ENCODE measurements at regions not wholly inside any gene's neighbourhood (a gene's known extent, or its start where the extent isn't known, plus 50 kb on each side); places are given as distances from the start of the nearest gene placed in this dataset.
"Not testable (repeated sequence)": the region's sequence is repeated elsewhere in the genome, so short reads cannot be mapped to it uniquely, and the experiment has no call there.

DNA sequence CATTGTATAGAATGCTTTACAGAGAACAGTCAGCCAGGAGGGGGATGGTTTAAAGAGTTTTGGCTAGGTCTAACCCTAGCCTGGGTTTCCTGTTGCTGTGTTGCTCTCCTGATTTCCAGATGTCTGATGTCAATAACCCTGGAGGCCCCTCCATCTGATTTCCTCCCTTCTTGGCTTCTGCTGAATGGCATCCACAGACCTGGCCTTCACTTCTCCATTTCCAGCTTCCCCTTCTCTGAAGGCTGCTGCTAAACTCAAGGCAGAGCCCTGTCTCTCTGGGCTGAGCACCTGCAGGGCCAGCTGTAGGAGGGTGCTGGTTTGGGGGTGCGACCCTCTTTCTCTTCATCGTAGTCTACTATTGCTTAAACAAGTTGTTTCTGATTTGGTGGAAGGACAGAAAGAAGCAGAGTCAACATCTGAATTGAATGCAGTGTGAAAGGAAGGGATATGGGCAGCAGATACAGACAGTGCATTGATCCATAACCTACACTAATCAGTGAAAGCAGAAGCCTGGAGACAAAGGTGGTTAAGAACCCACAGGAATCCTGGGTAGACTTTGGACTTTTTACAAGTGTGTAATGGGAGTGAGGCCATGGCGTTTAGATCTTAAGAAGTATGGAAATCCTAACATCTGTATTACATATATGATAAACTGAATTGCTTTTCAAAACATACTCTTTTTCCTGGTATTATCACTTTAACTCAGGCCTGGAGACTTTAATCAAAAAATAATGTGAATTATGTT lies 153.6 kb downstream of the HRH4 start:
- Histone ChIP-seq H3K27me3 (no peaks in the 10 kb centered on the region), H3K4me3 (no peak overlapping the region), H3K4me1 (no peaks in the 10 kb centered on the region), H3K36me3 (no peaks in the 10 kb centered on the region), H3K27ac (no peak overlapping the region), H3K9me3 (no peaks in the 10 kb centered on the region)
- TF ChIP-seq POLR2A (IDR thresholded peaks at IDR 0.05) = no peak
- TF ChIP-seq, protein P1, sequence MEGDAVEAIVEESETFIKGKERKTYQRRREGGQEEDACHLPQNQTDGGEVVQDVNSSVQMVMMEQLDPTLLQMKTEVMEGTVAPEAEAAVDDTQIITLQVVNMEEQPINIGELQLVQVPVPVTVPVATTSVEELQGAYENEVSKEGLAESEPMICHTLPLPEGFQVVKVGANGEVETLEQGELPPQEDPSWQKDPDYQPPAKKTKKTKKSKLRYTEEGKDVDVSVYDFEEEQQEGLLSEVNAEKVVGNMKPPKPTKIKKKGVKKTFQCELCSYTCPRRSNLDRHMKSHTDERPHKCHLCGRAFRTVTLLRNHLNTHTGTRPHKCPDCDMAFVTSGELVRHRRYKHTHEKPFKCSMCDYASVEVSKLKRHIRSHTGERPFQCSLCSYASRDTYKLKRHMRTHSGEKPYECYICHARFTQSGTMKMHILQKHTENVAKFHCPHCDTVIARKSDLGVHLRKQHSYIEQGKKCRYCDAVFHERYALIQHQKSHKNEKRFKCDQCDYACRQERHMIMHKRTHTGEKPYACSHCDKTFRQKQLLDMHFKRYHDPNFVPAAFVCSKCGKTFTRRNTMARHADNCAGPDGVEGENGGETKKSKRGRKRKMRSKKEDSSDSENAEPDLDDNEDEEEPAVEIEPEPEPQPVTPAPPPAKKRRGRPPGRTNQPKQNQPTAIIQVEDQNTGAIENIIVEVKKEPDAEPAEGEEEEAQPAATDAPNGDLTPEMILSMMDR (IDR thresholded peaks at IDR 0.05) = no peak
- DNase-seq = no peak
- intact Hi-C loops (cut with DNase I; ENCODE audit: low total_unique reads) = no loop called here

DNA sequence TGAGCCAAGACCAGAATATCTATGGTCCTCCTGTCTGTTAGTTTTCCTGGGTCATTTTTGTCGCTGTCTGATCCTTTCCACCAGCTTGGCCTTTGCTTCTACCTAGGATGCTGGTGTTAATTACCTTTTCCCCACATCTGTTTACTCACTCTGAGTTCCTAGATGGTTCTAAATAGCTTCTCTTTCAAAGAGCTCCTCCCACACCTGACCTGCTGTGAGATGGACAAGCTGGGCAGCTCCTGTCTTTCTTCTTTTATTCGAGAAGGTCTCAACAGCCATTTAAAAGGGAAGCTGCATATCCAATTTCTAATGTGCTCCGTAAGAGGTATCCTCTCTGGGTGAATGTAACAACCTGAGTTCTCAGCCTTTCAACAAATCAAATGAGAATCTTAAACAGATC lies 156.2 kb downstream of the HRH4 start:
- Histone ChIP-seq H3K36me3 (no peaks in the 10 kb centered on the region), H3K4me3 (no peak overlapping the region), H3K9me3 (no peaks in the 10 kb centered on the region), H3K4me1 (no peaks in the 10 kb centered on the region), H3K27ac (no peak overlapping the region), H3K27me3 (no peaks in the 10 kb centered on the region)
- TF ChIP-seq, protein P1 (IDR thresholded peaks at IDR 0.05) = no peak
- no peak for TF ChIP-seq POLR2A (IDR thresholded peaks at IDR 0.05)
- intact Hi-C loops (cut with DNase I; ENCODE audit: low total_unique reads) = no loop called here
- no peak for DNase-seq

DNA sequence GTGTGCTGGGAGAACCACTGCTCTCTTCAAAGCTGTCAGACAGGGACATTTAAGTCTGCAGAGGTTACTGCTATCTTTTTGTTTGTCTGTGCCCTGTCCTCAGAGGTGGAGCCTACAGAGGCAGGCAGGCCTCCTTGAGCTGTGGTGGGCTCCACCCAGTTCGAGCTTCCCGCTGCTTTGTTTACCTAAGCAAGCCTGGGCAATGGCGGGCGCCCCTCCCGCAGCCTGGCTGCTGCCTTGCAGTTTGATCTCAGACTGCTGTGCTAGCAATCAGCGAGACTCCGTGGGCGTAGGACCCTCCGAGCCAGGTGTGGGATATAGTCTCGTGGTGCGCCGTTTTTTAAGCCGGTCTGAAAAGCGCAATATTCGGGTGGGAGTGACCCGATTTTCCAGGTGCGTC lies 164.0 kb downstream of the HRH4 start:
- H3K27ac ChIP-seq; H3K9me3 ChIP-seq; H3K4me3 ChIP-seq; H3K27me3 ChIP-seq; DNase-seq; H3K4me1 ChIP-seq; H3K36me3 ChIP-seq; intact Hi-C loops (cut with DNase I; ENCODE audit: low total_unique reads): not testable (repeated sequence)

DNA sequence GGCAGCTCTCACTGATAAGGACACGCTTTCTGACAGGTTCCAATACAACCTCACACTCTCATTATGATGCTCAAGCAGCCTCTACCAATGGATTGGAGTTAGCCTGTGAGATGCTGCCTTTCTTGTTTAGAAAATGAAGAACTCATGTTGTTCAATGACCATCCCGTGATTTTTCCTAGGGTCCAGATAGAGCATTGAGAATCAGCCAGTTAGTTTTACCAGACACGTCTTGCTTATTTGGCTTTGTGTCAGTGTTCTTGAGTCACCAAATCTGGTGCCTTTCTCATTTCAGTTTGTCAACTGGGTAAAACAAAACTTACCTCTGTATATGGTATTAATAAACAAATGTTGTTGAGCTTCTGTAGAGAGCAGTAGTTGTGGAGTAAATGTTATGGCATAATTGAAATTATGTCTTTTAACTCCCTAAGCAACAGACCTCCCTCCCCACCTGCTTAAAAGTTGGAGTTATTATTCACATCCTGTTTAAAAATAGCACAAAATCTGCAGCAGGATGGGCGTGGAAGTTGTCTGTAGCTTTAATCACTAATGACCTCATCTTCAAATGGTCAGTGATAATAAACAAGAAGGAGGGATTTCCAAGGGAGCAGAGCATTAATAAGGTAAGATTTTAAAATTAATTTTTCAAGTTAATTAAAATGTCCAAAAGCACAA lies 167.3 kb downstream of the HRH4 start:
- H3K4me1 ChIP-seq = no peaks in the 10 kb centered on the region
- no peaks in the 10 kb centered on the region for H3K9me3 ChIP-seq
- H3K4me3 ChIP-seq = no peak overlapping the region
- no peaks in the 10 kb centered on the region for H3K36me3 ChIP-seq
- no peaks in the 10 kb centered on the region for H3K27me3 ChIP-seq
- TF ChIP-seq, protein P1 (IDR thresholded peaks at IDR 0.05) = no peak
- TF ChIP-seq POLR2A (IDR thresholded peaks at IDR 0.05) = no peak
- no peak overlapping the region for H3K27ac ChIP-seq
- DNase-seq = no peak
- intact Hi-C loops (cut with DNase I; ENCODE audit: low total_unique reads) = no loop called here

DNA sequence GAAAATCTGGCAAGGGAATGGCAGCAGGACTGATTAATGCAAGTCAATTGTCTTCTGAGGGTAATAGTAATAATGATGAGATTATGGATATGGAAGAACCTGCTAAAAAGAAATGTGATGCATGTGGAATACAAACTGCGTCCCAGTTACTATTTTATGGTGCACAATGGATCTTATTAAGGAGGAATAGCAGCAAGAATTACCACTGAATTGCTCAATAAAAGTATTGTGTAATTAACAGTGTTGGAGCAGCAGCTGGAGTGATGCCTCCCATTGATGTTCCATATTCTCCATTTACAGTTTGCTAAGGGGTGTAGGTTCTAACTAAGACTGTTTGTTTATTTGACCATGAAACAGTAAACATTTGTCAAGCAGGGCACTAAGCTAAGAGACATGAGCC lies 167.9 kb downstream of the HRH4 start:
- H3K4me3 ChIP-seq = no peak overlapping the region
- DNase-seq = no peak
- intact Hi-C loops (cut with DNase I; ENCODE audit: low total_unique reads) = no loop called here
- no peak for TF ChIP-seq POLR2A (IDR thresholded peaks at IDR 0.05)
- TF ChIP-seq, protein P1 (IDR thresholded peaks at IDR 0.05) = no peak
- no peaks in the 10 kb centered on the region for H3K9me3 ChIP-seq
- H3K27ac ChIP-seq = no peak overlapping the region
- no peaks in the 10 kb centered on the region for H3K4me1 ChIP-seq
- no peaks in the 10 kb centered on the region for H3K27me3 ChIP-seq
- no peaks in the 10 kb centered on the region for H3K36me3 ChIP-seq

Data from uterus (tissue), 3 donors.